MCF 10A (cell line): ENCODE measurements at regions not wholly inside any gene's neighbourhood (a gene's known extent, or its start where the extent isn't known, plus 50 kb on each side); places are given as distances from the start of the nearest gene placed in this dataset.
A peak's percentile ranks its signal among the peaks of the same experiment; 100 is the strongest.

Experiments used
- BruUV-seq: library from RNA; stranded (reverse); fragments of 400-500 nt; replicated peaks from 2 replicates; lab custom pipeline; 2021; lab: Mats Ljungman, UMichigan
- CTCF ChIA-PET: fragments of 300-600 bp; sonication (Branson Sonifier 250); formaldehyde crosslinking; extraction: SDS; loops from one replicate; lab custom pipeline; 2021; ENCODE audit warnings: antibody characterized with exemption, inconsistent platforms; lab: Yijun Ruan, JAX
- POLR2A ChIA-PET: fragments of 300-600, 350-650 bp; sonication (Branson Sonifier 250); formaldehyde crosslinking; extraction: SDS; loops from one replicate; lab custom pipeline; 2020; ENCODE audit warnings: antibody characterized with exemption, inconsistent platforms; lab: Yijun Ruan, JAX
- DNase-seq: peaks from one replicate; pipeline ENCODE4 v3.0.0-alpha.2; 2018; ENCODE audit not compliant: unreplicated experiment
- H3K27ac Mint-ChIP-seq: one replicate; pipeline ENCODE4 v1.8.0; 2022; ENCODE audit warnings: mild to moderate bottlenecking, low read depth, mixed read lengths; ENCODE audit not compliant: unreplicated experiment
- H3K27me3 Mint-ChIP-seq: one replicate; pipeline ENCODE4 v1.8.0; 2022; ENCODE audit warnings: mixed read lengths; ENCODE audit not compliant: insufficient read depth, unreplicated experiment
- H3K36me3 Mint-ChIP-seq: one replicate; pipeline ENCODE4 v1.8.0; 2022; ENCODE audit warnings: mild to moderate bottlenecking, moderate library complexity, mixed read lengths; ENCODE audit not compliant: insufficient read depth, unreplicated experiment
- H3K4me1 Mint-ChIP-seq: one replicate; pipeline ENCODE4 v1.8.0; 2022; ENCODE audit warnings: mixed read lengths; ENCODE audit not compliant: insufficient read depth, unreplicated experiment
- H3K4me3 Mint-ChIP-seq: one replicate; pipeline ENCODE4 v1.8.0; 2022; ENCODE audit warnings: mild to moderate bottlenecking, moderate library complexity, mixed read lengths; ENCODE audit not compliant: unreplicated experiment
- H3K9me3 Mint-ChIP-seq: one replicate; pipeline ENCODE4 v1.8.0; 2022; ENCODE audit warnings: mixed read lengths; ENCODE audit not compliant: unreplicated experiment
- CTCF ChIP-seq: fragments of 200-600 bp; IDR thresholded peaks from one replicate; pipeline ENCODE4 v1.8.0; 2022; ENCODE audit warnings: antibody characterized with exemption, mild to moderate bottlenecking; ENCODE audit not compliant: unreplicated experiment
- intact Hi-C: fragments of 100-400 bp; cut with micrococcal nuclease; formaldehyde crosslinking; loops from 2 replicates; pipeline ENCODE4 v1.14.1; 2022

DNA sequence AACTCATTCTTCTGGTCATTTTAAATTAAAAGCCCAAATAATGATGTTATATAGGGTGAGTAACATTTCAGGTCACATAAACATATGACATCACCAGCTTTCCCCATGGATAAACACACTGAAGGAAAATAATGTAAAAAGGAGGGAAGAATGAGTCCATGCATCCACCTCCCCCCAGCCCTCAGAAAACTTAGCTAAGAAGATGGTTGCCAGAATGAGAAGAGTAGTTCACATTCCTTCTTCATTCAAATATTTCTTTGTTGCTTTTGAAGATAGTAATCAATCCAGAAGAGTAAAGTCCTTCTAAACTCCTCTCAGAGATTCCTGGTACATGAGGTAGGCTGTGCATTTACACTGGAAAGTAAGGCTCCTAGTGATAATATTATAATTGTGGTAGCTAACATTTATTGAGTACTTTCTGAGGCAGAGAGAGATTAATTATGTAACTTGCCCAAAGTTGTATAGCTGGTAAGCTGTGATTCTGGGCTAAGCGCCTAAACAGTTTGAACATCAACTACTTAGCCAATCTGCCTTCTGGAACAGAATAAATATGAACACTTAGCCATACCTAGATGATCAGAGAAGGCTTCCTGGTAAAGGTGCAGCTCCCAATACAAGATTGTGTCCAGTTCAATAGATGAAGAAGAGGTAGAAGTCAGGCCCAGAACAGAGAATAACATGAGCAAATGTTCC is 256.7 kb upstream of the FN1 start:
- DNase-seq, result no peak
- ChIA-PET CTCF (interaction anchor here (0.6 to 0.7 kb wide), 3 partner anchors 138 to 204 kb away, joined by 3 read pairs; no protein-coding TSS in a partner anchor), POLR2A (interaction anchor here (0.6 to 1.7 kb wide), 4 partner anchors 11 to 115 kb away, joined by 3 to 6 read pairs (median 3); no protein-coding TSS in a partner anchor)

GRCh38 chr2:215691346-215691745 is 255.5 kb upstream of the FN1 start:
- H3K4me1 Mint-ChIP-seq, result peaks cover 36% of the 10 kb centered on the region
- intact Hi-C loops, result no loop called here
- H3K27me3 Mint-ChIP-seq, result no peaks in the 10 kb centered on the region
- TF ChIP-seq CTCF, result no peak
- DNase-seq, result no peak
- no peak overlapping the region for H3K27ac Mint-ChIP-seq
- BruUV-seq, result no TSS peak
- H3K4me3 Mint-ChIP-seq, result no peak overlapping the region
- H3K36me3 Mint-ChIP-seq, result peaks cover 6% of the 10 kb centered on the region
- ChIA-PET POLR2A (no interaction called here), CTCF (no interaction called here)
- H3K9me3 Mint-ChIP-seq, result no peaks in the 10 kb centered on the region

More for the DNA sequence above, 256.7 kb upstream of the FN1 start:
- BruUV-seq, result no TSS peak
- H3K4me1 Mint-ChIP-seq, result peaks cover 36% of the 10 kb centered on the region
- H3K4me3 Mint-ChIP-seq, result no peak overlapping the region
- no peaks in the 10 kb centered on the region for H3K9me3 Mint-ChIP-seq
- intact Hi-C loops, result no loop called here
- no peak for TF ChIP-seq CTCF
- H3K36me3 Mint-ChIP-seq, result peaks cover 6% of the 10 kb centered on the region
- peak overlapping the region; percentile 52 for H3K27ac Mint-ChIP-seq
- H3K27me3 Mint-ChIP-seq, result no peaks in the 10 kb centered on the region

DNA sequence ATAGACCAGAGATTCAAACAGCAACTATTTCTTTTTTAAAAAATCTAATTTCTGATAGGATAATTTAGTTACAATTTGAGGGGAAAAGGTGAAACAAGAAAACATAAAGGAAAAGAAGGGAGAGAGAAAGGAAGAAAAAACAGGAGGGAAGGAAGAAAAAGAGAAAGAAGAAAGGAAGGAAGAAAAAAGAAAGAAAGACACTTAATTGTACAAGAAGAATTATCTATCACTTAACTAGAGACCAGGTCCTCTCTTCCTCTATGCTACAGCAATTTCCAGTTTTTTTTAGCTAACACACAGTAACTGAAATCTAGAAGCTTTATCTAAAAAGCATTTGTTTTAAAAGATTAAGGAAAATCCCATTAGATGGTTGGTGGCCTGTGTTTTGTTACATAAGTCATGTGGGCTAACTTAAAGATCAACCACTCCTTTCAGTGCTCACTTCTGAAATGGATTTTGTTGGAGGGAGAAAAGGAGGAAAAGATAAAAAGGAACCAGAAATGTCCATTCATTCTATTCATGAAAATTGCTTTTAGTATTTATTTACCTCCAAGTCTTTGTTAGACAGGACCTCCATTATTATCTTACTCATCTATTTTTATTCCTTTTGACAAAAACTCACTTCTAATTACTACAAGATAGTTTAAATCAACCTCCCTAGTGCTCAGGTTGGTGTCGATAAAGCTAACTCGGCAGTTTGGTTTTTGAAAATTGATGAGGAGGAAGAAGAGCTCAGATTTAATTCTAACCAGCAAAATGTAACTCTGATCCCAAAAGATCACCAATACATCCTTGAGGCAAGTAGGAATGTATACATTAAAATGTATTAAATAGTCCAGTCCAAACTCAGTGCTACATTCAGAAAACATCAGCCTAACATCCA is 251.5 kb upstream of the FN1 start:
- ChIA-PET CTCF (interaction anchor here (1.0 kb wide), 1 partner anchor 28 kb away, joined by 6 read pairs; no protein-coding TSS in a partner anchor), POLR2A (no interaction called here)
- Mint-ChIP-seq H3K27me3 (no peaks in the 10 kb centered on the region), H3K4me1 (peaks cover 28% of the 10 kb centered on the region), H3K27ac (no peak overlapping the region), H3K4me3 (no peak overlapping the region), H3K36me3 (no peaks in the 10 kb centered on the region), H3K9me3 (peaks cover 7% of the 10 kb centered on the region)
- TF ChIP-seq CTCF, result no peak
- no TSS peak for BruUV-seq
- intact Hi-C loops, result loop anchor here (10.0 kb wide), 1 partner anchor 147 kb away; no protein-coding TSS in a partner anchor
- no peak for DNase-seq
